ENCODE measurements at regions not wholly inside any gene's neighbourhood (a gene's known extent, or its start where the extent isn't known, plus 50 kb on each side); places are given as distances from the start of the nearest gene placed in this dataset.

GRCh38 chr9:87109851-87110250 is 162.5 kb upstream of the GAS1 start:
- no peak for DNase-seq (ENCODE audit: extremely low spot score, unreplicated experiment)
- peaks cover 74% of the 10 kb centered on the region for H3K4me1 Mint-ChIP-seq (ENCODE audit: unreplicated experiment)
- peaks cover 2% of the 10 kb centered on the region for H3K36me3 Mint-ChIP-seq (ENCODE audit: unreplicated experiment)
- H3K9me3 Mint-ChIP-seq (ENCODE audit: unreplicated experiment) = no peaks in the 10 kb centered on the region
- H3K27me3 Mint-ChIP-seq (ENCODE audit: unreplicated experiment) = no peaks in the 10 kb centered on the region
- TF ChIP-seq, protein P1, sequence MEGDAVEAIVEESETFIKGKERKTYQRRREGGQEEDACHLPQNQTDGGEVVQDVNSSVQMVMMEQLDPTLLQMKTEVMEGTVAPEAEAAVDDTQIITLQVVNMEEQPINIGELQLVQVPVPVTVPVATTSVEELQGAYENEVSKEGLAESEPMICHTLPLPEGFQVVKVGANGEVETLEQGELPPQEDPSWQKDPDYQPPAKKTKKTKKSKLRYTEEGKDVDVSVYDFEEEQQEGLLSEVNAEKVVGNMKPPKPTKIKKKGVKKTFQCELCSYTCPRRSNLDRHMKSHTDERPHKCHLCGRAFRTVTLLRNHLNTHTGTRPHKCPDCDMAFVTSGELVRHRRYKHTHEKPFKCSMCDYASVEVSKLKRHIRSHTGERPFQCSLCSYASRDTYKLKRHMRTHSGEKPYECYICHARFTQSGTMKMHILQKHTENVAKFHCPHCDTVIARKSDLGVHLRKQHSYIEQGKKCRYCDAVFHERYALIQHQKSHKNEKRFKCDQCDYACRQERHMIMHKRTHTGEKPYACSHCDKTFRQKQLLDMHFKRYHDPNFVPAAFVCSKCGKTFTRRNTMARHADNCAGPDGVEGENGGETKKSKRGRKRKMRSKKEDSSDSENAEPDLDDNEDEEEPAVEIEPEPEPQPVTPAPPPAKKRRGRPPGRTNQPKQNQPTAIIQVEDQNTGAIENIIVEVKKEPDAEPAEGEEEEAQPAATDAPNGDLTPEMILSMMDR (IDR thresholded peaks at IDR 0.05) = no peak
- H3K27ac Mint-ChIP-seq (ENCODE audit: unreplicated experiment) = peak overlapping the region; percentile 96
- H3K4me3 Mint-ChIP-seq (ENCODE audit: unreplicated experiment) = no peak overlapping the region

- H3K27ac Mint-ChIP-seq (ENCODE audit: unreplicated experiment) = no peak overlapping the region
- TF ChIP-seq, protein P1 (IDR thresholded peaks at IDR 0.05) = no peak
- peaks cover 78% of the 10 kb centered on the region for H3K4me1 Mint-ChIP-seq (ENCODE audit: unreplicated experiment)
These were observed 163.7 kb upstream of the GAS1 start for GRCh38 chr9:87111010-87111409.

GRCh38 chr9:87112656-87113055 is 165.3 kb upstream of the GAS1 start:
- TF ChIP-seq, protein P1 (IDR thresholded peaks at IDR 0.05) = no peak
- Mint-ChIP-seq H3K36me3 (ENCODE audit: unreplicated experiment) (peaks cover 2% of the 10 kb centered on the region), H3K4me1 (ENCODE audit: unreplicated experiment) (peaks cover 75% of the 10 kb centered on the region), H3K27ac (ENCODE audit: unreplicated experiment) (no peak overlapping the region), H3K4me3 (ENCODE audit: unreplicated experiment) (no peak overlapping the region), H3K27me3 (ENCODE audit: unreplicated experiment) (no peaks in the 10 kb centered on the region), H3K9me3 (ENCODE audit: unreplicated experiment) (no peaks in the 10 kb centered on the region)
- DNase-seq (ENCODE audit: extremely low spot score, unreplicated experiment) = no peak

More at GRCh38 chr9:87111010-87111409, 163.7 kb upstream of the GAS1 start:
- no peaks in the 10 kb centered on the region for H3K9me3 Mint-ChIP-seq (ENCODE audit: unreplicated experiment)
- H3K4me3 Mint-ChIP-seq (ENCODE audit: unreplicated experiment) = no peak overlapping the region
- H3K36me3 Mint-ChIP-seq (ENCODE audit: unreplicated experiment) = peaks cover 2% of the 10 kb centered on the region
- no peaks in the 10 kb centered on the region for H3K27me3 Mint-ChIP-seq (ENCODE audit: unreplicated experiment)
- DNase-seq (ENCODE audit: extremely low spot score, unreplicated experiment) = no peak

DNA sequence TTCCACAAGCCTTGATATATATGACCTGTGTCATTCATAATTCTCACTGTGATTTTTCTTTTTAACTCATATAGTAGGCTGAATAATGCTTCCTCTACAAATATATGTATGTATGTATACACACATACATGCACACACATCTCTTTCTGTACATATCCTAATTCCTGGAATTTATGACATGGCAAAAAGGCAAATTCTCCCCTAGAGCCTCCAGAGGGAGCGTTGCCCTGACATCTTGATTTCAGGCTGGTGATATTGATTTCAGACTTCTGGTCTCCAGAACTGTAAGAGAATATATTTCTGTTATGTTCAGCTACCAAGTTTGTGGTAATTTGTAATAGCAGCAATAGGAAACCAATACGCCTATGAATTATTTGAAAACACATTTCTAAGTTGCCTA is 166.6 kb upstream of the GAS1 start:
- Mint-ChIP-seq H3K36me3 (ENCODE audit: unreplicated experiment) (peaks cover 2% of the 10 kb centered on the region), H3K27me3 (ENCODE audit: unreplicated experiment) (no peaks in the 10 kb centered on the region), H3K27ac (ENCODE audit: unreplicated experiment) (peak overlapping the region; percentile 44), H3K4me1 (ENCODE audit: unreplicated experiment) (peaks cover 67% of the 10 kb centered on the region), H3K4me3 (ENCODE audit: unreplicated experiment) (no peak overlapping the region), H3K9me3 (ENCODE audit: unreplicated experiment) (no peaks in the 10 kb centered on the region)
- TF ChIP-seq, protein P1 (IDR thresholded peaks at IDR 0.05) = peak; percentile 41
- DNase-seq (ENCODE audit: extremely low spot score, unreplicated experiment) = no peak

DNA sequence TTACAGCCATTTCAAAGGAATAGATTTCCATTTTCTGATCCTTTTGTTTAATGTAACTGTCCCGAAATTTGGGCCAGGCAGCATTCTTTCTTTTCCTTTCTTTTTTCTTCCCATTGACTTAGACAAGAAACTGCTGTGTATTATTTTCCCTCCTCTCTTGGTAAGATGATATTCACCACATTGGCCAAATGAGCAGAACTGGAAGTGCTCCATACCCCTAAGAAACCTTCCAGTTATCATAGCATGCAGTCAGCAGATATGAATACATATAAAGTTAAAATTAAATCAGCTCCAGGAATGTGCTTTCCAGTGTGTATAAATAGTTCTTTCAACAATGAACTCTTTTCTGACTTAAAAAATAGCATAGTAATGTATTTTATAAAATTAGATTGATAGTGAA is 168.5 kb upstream of the GAS1 start:
- Mint-ChIP-seq H3K4me1 (ENCODE audit: unreplicated experiment) (peaks cover 68% of the 10 kb centered on the region), H3K27ac (ENCODE audit: unreplicated experiment) (peak overlapping the region; percentile 75), H3K27me3 (ENCODE audit: unreplicated experiment) (no peaks in the 10 kb centered on the region), H3K36me3 (ENCODE audit: unreplicated experiment) (no peaks in the 10 kb centered on the region), H3K4me3 (ENCODE audit: unreplicated experiment) (no peak overlapping the region), H3K9me3 (ENCODE audit: unreplicated experiment) (peaks cover 3% of the 10 kb centered on the region)
- TF ChIP-seq, protein P1 (IDR thresholded peaks at IDR 0.05) = no peak
- no peak for DNase-seq (ENCODE audit: extremely low spot score, unreplicated experiment)
